Endodermal cell (in vitro differentiated cells): ENCODE measurements at regions not wholly inside any gene's neighbourhood (a gene's known extent, or its start where the extent isn't known, plus 50 kb on each side); places are given as distances from the start of the nearest gene placed in this dataset.
"Not testable (repeated sequence)": the region's sequence is repeated elsewhere in the genome, so short reads cannot be mapped to it uniquely, and the experiment has no call there.

ENCODE experiments used
- DNase-seq: peaks from one replicate; pipeline ENCODE4 v3.0.0-alpha.2; 2017
- H3K27ac ChIP-seq: 2 replicates; pipeline ENCODE4 v1.5.1; 2013; ENCODE audit warnings: mild to moderate bottlenecking, low read depth, low read length, moderate library complexity
- H3K27me3 ChIP-seq: 2 replicates; pipeline ENCODE4 v1.6.1; 2013; ENCODE audit warnings: mild to moderate bottlenecking, low read length, moderate library complexity; ENCODE audit not compliant: insufficient read depth, control insufficient read depth, poor library complexity, severe bottlenecking
- H3K36me3 ChIP-seq: 2 replicates; pipeline ENCODE4 v1.7.0; 2013; ENCODE audit warnings: mild to moderate bottlenecking, low read length, moderate library complexity; ENCODE audit not compliant: control insufficient read depth, insufficient read depth
- H3K4me1 ChIP-seq: one replicate; pipeline ENCODE4 v1.7.0; 2013; ENCODE audit warnings: low read length; ENCODE audit not compliant: control insufficient read depth, insufficient read depth
- H3K4me3 ChIP-seq: 2 replicates; pipeline ENCODE4 v1.5.1; 2013; ENCODE audit warnings: mild to moderate bottlenecking, low read length, moderate library complexity
- H3K9ac ChIP-seq: 2 replicates; pipeline ENCODE4 v1.6.1; 2013; ENCODE audit warnings: mild to moderate bottlenecking, low read length, moderate library complexity; ENCODE audit not compliant: poor library complexity, severe bottlenecking; ENCODE audit errors: extremely low read depth
- H3K9me3 ChIP-seq: 2 replicates; pipeline ENCODE4 v1.6.1; 2013; ENCODE audit warnings: mild to moderate bottlenecking, low read length, moderate library complexity; ENCODE audit not compliant: control insufficient read depth
- H3K27ac Mint-ChIP-seq: 2 replicates; pipeline ENCODE4 v1.8.0; 2020; ENCODE audit warnings: mixed read lengths
- H3K27me3 Mint-ChIP-seq: 2 replicates; pipeline ENCODE4 v1.8.0; 2021; ENCODE audit warnings: mild to moderate bottlenecking, mixed read lengths; ENCODE audit not compliant: insufficient read depth
- H3K36me3 Mint-ChIP-seq: 2 replicates; pipeline ENCODE4 v1.8.0; 2020; ENCODE audit warnings: low read depth, mixed read lengths
- H3K4me1 Mint-ChIP-seq: 2 replicates; pipeline ENCODE4 v1.8.0; 2020; ENCODE audit warnings: mixed read lengths
- H3K4me3 Mint-ChIP-seq: 2 replicates; pipeline ENCODE4 v1.8.0; 2020; ENCODE audit warnings: mild to moderate bottlenecking, moderate library complexity, mixed read lengths
- H3K9me3 Mint-ChIP-seq: 2 replicates; pipeline ENCODE4 v1.8.0; 2020; ENCODE audit warnings: mild to moderate bottlenecking, mixed read lengths
- CTCF ChIP-seq: fragments of 200-600 bp; sonication (generic); conservative IDR thresholded peaks from 2 replicates; pipeline ENCODE4 v1.5.0; 2021; ENCODE audit warnings: antibody characterized with exemption, mild to moderate bottlenecking
- WGBS, 2 experiments: methylation state at CpG; one replicate each; pipeline versions ENCODE4 v1.1.5 to v1.1.7; 2013; ENCODE audit warnings: missing lambda C conversion rate in 2 of 2, mixed read lengths in 1 of 2; ENCODE audit not compliant: insufficient coverage in 1 of 2, insufficient read length in 1 of 2; 5-methylcytosine and 5-hydroxymethylcytosine counted together

GRCh38 chr9:26667882-26668281 is 224.7 kb downstream of the CAAP1 start:
- no peak for TF ChIP-seq CTCF
- Mint-ChIP-seq H3K36me3 (no peaks in the 10 kb centered on the region), H3K27me3 (no peaks in the 10 kb centered on the region), H3K4me3 (no peak overlapping the region), H3K4me1 (peaks cover 26% of the 10 kb centered on the region), H3K27ac (no peak overlapping the region), H3K9me3 (peaks cover 19% of the 10 kb centered on the region)
- no peak for DNase-seq
- WGBS, 2 experiments = 80 to 100% methylated on average over 1 of the region's 1 CpG
- H3K4me1 ChIP-seq = peaks cover 14% of the 10 kb centered on the region
- no peaks in the 10 kb centered on the region for H3K27me3 ChIP-seq
- H3K27ac ChIP-seq = no peak overlapping the region
- peaks cover 4% of the 10 kb centered on the region for H3K9me3 ChIP-seq
- no peak overlapping the region for H3K4me3 ChIP-seq
- H3K9ac ChIP-seq = no peak overlapping the region
- no peaks in the 10 kb centered on the region for H3K36me3 ChIP-seq

- Histone ChIP-seq H3K9me3 (peaks cover 10% of the 10 kb centered on the region), H3K9ac (no peak overlapping the region), H3K27me3 (no peaks in the 10 kb centered on the region), H3K4me3 (no peak overlapping the region), H3K36me3 (no peaks in the 10 kb centered on the region), H3K27ac (no peak overlapping the region), H3K4me1 (peaks cover 14% of the 10 kb centered on the region)
- TF ChIP-seq CTCF = no peak
- Mint-ChIP-seq H3K4me3 (no peak overlapping the region), H3K27me3 (no peaks in the 10 kb centered on the region), H3K9me3 (peaks cover 23% of the 10 kb centered on the region), H3K27ac (no peak overlapping the region), H3K36me3 (no peaks in the 10 kb centered on the region), H3K4me1 (peaks cover 23% of the 10 kb centered on the region)
- DNase-seq = no peak
- 80 to 92% methylated on average over 3 of the region's 3 CpGs for whole genome bisulfite sequencing, 2 experiments
These were observed 226.9 kb downstream of the CAAP1 start for GRCh38 chr9:26665666-26666065.

- not testable (repeated sequence) for H3K9ac ChIP-seq, H3K9me3 ChIP-seq, H3K36me3 ChIP-seq, H3K36me3 Mint-ChIP-seq, DNase-seq, H3K4me3 ChIP-seq, H3K27me3 Mint-ChIP-seq, H3K4me1 ChIP-seq, H3K27ac ChIP-seq, H3K27me3 ChIP-seq, H3K27ac Mint-ChIP-seq, H3K4me3 Mint-ChIP-seq
- Mint-ChIP-seq H3K4me1 (peaks cover 13% of the 10 kb centered on the region), H3K9me3 (peaks cover 23% of the 10 kb centered on the region)
- 93 to 95% methylated on average over 12 to 49 of the region's 49 CpGs for WGBS, 2 experiments
These were observed 228.4 kb downstream of the CAAP1 start for GRCh38 chr9:26664087-26664773.

GRCh38 chr9:26662476-26662875 is 230.1 kb downstream of the CAAP1 start:
- H3K27ac ChIP-seq = no peak overlapping the region
- H3K27me3 ChIP-seq = no peaks in the 10 kb centered on the region
- no peaks in the 10 kb centered on the region for H3K27me3 Mint-ChIP-seq
- no peak overlapping the region for H3K4me3 ChIP-seq
- H3K4me3 Mint-ChIP-seq = no peak overlapping the region
- H3K9me3 ChIP-seq = peaks cover 10% of the 10 kb centered on the region
- H3K4me1 Mint-ChIP-seq = no peaks in the 10 kb centered on the region
- no peaks in the 10 kb centered on the region for H3K4me1 ChIP-seq
- no peak for TF ChIP-seq CTCF
- H3K9me3 Mint-ChIP-seq = peaks cover 23% of the 10 kb centered on the region
- H3K36me3 Mint-ChIP-seq = no peaks in the 10 kb centered on the region
- whole genome bisulfite sequencing, 2 experiments = 94% methylated on average over 1 of the region's 1 CpG; no CpG with 5 or more reads in 1 of the 2 experiments
- H3K27ac Mint-ChIP-seq = no peak overlapping the region
- DNase-seq = no peak
- H3K9ac ChIP-seq = no peak overlapping the region
- H3K36me3 ChIP-seq = no peaks in the 10 kb centered on the region
